KG1 (cell line): ENCODE measurements at regions not wholly inside any gene's neighbourhood (a gene's known extent, or its start where the extent isn't known, plus 50 kb on each side); places are given as distances from the start of the nearest gene placed in this dataset.

Experiments used
- DNase-seq: peaks from one replicate; lab custom pipeline; 2025; lab: John Stamatoyannopoulos, UW

DNA sequence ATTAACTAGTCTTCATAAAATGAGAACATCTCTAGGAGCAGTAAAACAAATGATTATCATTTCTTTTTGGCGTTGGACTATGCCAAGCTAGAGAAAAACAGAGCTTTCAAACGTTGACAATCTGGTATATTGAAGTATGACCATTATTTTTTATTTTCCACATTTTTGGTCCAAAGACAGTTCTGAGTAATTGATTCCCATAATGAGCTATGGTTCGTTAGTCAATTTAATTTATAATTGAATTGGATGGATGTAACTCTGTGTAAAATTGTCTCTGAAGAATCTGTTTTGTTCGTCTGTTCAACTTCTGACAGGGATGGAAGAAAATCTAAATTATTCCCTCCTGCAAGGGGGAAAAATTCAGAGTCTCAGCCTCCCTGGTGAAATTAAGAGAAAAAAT lies 234.5 kb downstream of the LMO4 start:
- DNase-seq: no peak

DNA sequence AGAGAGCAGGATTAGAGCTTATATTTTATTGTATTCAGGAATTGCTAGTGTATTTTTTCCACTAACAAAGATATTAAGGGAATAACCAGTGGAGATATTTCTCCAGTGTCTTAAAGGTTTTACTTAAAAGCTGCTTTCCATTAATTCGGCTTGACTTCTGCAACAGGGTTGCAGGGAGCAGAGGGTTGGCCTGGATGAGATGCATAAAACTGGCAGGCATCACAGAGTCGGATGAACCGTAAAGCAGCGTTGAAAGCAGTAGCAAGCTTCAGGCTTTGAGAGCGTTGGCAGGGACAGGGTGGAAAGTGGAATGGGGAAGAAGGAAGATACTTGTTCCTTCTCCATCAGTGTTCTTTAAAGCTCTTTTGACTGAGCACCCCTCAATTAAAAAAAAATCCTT lies 237.2 kb downstream of the LMO4 start:
- DNase-seq: no peak

DNA sequence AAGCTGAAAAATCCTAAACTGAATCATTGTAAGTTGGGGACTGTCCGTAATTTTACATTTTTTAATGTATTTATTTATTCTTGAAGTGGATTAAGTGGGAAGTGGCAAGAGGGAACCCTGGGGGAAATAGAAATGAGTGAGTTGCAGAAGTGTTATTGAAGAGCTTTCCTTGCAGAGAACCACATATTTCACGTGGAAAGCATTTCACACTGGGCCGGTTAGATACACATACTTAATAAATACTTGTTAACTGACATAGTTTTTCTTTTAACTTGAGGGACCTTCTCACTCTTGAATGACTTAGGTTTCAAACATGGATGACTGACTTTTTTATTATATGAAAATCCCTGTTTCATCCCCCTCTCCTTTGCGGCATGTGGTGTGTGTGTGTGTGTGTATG lies 239.3 kb downstream of the LMO4 start:
- no peak for DNase-seq

DNA sequence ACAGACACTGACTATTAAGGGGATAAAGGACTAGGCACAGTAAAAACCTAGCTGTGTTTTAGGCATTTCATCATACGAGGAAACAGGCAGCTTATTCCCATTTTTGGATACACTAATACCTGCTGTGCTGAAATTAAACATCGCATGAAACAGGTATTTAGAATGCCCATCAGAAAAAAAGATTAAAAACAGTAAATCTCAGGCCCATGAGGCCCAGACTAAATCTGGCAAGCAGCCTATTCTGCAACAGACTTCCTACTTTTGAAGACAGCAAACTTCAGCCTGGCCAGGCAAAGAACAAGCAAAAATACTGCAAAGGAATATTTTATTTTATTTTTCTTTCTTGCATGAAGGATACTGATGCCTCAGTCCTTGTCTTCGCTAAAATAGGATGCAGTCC lies 240.2 kb downstream of the LMO4 start:
- no peak for DNase-seq

DNA sequence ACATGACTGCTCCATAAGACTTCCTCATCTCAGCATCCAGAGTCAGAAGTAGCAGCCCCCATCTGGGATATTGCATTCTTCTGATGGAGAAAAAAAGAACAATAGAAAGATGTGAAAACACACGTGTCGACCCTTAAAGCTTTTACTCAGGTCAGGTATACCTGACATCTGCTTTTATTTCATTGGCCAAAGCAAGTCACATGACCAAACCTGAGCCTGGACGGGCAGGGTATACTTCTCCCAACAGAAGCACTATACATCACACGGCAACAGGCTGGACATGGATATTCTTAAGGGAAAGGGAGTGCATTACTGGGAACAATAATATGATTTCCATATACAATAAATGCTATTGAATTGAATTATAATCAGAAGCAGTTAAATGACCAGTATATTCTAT lies 243.3 kb downstream of the LMO4 start:
- DNase-seq: no peak

DNA sequence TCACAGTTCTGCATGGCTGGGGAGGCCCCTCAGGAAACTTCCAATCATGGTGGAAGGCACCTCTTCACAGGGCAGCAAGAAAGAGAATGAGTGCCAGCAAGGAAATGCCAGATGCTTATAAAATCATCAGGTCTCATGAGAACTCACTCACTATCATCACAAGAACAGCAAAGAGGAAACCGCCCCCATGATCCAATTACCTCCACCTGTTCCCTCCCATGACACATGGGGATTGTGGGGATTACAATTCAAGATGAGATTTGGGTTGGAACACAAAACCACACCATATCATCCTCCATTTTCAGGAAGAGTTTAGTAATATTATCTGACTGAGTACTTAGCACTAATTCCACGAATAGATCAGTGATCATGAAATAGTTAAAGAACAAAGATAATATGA lies 244.2 kb downstream of the LMO4 start:
- DNase-seq: no peak

DNA sequence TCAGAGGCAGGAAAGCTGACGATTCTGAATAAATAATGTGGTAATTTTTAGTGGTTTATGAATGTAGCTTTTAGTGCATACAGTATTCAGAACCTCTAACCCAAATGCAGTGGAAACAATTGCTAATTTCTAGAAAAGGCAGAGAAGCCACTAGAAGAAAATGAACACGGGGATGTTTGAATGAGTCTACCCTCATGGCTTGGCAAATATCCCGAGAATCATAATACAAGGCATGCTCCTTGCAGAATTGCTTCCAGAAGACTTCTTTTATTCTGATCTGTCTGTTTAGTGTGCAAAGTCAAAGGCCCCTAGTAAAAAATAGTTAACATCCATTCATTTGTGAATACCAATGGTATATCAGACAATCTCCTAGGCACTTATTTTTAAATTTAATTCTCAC lies 246.8 kb downstream of the LMO4 start:
- DNase-seq: no peak

DNA sequence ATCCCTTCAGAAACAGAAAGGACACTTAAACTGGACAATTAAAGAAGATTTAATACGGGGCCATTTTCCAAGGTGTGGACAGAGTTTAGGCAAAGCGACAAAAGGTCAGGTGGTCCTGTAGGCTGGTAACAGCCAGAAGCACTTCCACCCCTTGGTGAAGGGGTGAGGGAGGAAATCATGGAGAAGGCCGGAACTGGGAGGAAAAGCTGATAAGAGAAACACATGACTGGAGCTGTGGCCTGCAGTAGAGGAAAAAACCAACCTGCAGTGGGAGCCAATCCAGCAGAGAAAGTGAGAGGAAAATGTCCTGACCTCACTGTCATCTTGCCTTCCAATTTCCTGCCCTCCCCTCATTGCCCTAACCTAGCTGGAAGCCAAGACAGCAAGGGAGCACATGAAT lies 249.8 kb downstream of the LMO4 start:
- no peak for DNase-seq

DNA sequence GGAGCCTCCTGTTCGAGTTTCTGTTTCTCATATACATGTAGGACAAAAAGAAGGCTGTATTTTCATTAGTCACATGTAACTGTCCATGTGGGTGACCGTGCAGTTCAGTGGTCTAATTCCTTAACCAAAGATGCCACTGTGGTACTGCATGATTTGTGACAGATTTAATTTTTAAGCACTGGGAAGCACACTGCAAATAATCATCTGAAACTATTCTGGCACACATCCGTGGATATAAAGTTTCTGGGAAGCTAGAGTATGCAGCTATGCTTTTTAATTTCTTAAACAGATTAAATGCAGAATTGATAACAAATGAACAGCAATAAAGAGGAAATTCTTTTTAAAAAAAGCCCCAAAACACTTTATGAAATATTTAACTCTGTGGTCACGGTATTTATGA lies 254.8 kb downstream of the LMO4 start:
- DNase-seq: no peak

DNA sequence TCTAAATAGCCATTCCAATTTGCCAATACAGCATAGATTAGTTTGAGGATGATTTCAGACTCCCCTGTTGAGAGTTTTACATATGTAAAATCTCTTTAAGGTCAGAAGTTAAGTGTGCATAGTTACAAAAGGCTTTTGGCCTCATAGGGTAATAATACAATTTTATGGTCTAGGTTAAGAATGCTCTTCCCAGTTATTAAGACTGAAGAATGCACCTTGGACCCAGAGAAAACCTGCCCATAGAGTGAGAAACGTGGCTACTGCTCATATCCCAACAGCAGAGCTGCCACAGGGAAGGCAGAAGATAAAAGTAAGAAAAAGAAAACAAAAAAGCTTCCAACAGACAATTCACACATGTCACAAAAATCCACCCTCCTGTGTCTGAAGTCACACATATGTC lies 255.9 kb downstream of the LMO4 start:
- DNase-seq: no peak

DNA sequence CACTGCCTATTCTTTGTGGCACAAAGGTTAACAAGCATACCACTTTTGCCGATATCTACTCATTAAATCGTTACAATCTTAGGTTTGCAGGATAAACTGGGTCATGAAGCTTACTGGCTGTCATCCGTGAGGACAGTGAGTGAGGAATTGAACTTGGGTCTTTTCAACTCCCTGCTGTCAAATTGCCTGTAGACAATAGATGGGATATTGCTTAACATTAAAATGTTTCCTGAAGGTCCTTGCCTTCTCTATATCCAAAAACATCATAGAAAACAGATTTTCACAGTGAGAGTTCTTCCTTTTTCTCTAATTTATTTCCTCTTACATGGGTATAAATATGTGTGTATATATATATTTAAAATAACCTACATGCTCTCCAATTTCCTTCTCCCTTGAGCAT lies 257.8 kb downstream of the LMO4 start:
- no peak for DNase-seq

DNA sequence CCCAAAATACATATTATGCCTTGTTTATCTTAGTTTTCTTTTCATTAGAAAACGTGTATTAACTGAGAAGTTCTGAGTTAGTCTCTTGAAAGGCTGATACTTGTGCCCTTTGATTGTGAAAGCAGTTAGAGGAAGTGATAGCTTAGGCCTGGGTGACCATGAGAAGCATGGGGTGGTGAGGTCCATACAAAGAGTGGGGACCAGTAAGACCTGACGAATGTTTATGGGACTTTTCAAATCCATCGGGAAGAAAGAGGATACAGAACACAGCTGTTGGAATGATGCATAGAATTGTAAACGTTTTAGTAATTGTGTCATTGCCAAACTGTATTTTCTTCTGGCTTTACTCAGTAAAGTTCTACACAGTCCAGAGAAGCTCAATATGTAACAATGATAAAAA lies 259.8 kb downstream of the LMO4 start:
- no peak for DNase-seq

DNA sequence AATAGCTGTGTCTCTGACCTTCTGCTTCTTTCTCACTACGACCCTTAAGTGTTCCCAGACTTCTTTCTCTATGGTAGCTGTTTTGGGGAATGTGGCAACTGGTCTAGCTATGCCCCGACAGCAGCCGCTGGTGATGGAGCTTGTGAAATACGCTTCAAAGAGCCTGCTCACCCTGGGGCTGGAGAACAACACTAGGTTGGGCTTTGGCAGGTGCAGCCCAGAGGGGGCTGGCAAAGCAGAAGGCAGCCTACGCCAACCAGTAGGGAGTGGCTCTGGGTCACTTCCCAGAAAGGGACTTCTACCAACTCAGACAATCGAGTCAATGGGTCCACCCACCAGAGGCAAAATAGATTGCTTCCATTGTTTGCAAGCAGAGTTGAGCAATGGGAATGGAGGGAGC lies 262.8 kb downstream of the LMO4 start:
- no peak for DNase-seq

DNA sequence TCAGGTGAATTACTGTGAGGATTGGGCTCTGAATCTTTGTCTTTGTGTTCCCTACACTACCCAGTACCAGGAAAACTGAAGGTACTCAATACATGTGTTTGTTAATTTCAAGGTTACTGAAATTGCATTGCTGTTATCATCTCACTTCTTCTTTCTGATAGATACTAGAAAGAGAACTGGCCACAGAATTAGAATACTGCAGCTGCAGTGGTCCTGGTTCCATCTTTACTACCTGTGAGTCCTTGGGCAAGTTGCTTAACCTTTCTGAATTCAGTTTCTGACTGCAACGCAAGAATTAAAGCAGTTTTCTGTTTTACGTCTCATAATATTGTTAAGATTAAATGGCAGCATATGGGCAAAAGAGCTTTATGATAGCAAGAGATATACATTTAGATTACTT lies 263.5 kb downstream of the LMO4 start:
- no peak for DNase-seq

DNA sequence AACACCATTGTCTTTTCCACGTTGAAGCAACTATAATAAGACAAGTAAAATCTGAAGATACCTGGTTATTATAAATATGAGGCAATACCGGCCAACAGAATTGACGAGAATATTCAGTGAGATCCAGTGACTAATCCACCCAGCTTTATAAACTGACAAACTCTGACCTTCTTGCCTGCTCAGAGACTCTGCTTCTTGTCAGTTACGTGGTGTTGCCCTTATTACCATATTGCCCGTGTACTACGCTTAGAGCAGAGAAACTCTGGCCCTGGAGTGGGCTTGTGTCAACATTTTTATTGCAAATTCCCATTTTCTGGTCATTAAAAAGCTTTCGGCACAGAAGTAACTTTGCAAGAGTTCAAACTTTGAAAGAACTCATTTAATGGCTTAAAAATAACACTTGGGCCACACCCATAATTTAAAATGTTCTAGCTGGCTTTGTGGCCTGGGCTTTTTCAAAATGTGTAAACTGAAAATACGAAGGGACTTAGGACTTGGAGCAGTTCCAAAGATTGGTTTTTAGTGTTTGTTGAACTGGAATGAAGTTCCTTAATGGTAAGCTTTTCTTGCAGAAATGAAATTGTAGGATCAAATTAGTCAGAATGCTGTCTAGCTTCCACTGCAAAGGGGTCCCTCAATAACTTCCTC lies 266.2 kb downstream of the LMO4 start:
- DNase-seq: no peak

DNA sequence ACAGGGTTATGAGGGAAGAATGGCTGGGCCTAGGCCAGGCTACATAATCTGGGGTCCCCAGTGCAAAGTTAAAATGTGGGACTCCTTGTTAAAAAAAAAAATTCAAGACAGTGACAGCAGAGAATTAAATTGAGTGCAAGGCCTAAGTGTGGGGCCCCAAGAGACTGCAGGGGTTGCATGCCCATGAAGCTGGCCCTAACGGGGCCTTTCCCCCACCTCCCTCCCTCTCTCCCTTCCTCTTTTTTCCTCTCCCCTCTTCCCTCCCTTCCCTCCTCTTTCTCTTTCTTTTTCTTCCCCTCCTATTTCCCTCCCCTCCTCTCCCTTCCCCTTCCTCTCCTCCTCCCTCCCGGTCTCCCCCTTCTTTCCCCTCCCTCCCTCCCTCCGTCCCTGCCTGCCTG lies 266.7 kb downstream of the LMO4 start:
- no peak for DNase-seq

DNA sequence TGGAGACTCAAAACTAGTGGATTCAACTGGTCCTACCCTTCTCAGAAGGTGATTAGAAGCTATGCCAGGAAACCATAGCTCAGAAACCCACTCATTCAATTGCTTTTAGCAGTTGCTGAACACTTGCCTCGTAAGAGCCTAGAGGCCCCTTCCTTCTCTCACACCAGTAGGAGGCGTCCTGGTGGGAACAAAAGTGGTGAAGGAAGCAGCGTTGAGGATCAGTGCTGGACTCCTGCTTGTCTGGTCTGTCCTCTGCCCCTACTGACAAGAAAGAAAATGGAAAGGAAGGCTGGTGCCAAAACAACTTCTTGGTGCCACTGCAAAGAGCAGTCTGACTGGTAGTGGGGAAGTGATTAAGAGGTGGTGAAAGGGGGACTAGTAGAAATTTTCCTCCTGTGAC lies 269.7 kb downstream of the LMO4 start:
- DNase-seq: no peak

DNA sequence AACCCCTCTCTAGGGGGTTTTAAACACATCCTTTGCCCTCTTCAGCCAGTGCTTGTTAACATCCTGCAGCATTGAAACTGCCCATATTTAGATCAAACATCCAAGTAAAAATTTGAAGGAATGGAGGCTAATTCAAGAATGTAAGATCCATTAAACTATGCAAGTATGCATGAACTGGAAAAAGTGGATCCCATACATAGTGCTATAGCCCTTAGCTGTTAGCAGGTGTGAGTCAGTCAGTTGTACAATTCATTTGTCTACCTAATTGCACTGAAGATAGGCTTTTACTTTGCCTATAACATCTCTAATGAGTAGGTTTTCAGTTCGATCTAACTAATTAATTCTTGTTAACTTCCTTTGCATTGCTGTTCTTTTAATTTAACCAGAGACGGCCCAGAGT lies 270.9 kb downstream of the LMO4 start:
- no peak for DNase-seq

DNA sequence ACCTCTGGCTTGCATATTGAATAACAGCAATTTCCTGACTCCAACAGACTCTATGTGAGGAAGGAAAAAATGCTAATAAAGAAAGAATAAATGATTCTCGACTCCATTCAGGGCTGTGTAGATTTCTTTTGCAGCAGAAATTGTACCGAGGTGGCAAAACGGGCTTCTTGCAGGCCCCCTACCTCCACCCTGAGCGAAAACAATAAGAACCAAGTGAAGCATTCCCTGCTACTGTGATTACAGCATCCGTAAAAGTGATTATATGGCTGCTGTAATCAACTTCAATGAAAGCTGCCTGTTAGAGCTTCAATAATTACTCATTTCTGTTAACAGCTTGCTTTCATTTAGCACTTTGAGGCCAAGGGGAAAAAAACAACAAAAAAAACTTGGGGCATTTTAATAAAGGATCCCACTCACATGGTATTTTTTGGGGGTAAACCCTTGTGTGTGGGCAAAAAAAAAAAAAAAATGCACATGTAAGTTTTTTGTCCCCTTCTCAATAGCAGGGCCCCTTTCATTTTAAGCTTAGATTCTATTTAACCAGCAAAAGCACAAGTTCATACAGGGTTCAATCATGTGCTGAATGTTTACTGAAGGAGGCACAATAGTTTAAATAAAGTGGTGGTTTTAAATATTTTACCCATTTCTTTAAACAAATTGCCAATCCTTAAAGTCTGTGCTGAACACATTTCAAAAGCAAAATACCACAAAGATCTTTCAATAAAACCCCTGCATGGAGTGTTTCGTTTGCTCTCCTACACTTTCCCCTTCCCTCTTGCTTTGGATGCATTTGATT lies 271.6 kb downstream of the LMO4 start:
- no peak for DNase-seq

DNA sequence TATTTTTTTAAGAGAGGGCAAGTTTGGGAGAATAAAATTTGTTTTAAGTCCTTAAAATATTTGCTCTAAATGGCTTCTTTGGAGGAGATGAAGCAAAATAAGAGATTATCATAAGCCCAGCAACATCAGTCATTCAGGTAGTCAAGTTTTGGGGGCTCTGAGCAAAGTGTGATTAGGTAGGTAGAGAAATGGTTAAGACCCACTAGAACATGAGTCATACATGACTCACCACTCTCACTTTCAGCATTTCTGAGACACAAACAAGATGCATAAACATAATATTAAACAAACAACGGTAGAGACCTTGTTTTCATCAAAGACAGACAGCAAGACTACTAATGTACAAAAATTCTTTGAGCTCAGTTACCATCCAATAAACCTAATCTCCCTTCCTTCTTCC lies 272.2 kb downstream of the LMO4 start:
- DNase-seq: no peak

DNA sequence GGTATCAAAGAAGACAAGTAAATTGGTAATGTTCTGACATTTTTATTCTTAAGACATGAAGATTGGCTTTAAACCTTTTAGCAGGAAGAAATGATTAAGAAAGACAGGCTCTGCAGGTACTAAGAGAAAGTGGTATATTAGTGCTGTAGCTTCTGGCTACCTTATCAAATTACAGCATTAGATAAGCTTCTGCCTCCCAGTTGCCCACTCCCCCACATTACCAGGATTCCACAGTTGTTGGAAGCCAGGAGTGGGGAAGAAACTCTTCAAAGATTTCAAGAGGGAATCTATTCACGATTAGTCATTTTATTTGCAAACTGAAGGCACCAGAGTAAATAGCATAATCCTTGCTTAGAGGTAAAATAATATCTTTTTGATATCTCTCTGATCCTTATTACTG lies 274.9 kb downstream of the LMO4 start:
- no peak for DNase-seq

DNA sequence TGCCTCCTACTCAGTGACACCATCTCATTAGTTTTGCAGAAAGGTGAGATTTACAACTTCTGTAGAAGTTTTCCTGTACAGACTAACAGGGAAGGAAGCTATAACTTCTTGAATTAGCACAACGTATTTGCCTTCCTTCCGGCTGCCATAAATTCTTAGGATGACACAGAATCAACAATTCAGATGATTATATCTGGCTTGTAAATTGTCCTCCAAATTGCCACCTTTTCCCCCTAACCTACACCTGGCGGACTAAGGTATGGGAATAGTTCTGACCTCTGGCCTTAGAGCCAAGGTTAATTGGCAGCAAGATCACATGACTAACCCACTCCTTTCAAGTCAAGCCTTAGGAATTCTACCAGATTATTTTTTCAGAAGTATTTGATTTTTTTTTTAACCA lies 284.3 kb downstream of the LMO4 start:
- no peak for DNase-seq

DNA sequence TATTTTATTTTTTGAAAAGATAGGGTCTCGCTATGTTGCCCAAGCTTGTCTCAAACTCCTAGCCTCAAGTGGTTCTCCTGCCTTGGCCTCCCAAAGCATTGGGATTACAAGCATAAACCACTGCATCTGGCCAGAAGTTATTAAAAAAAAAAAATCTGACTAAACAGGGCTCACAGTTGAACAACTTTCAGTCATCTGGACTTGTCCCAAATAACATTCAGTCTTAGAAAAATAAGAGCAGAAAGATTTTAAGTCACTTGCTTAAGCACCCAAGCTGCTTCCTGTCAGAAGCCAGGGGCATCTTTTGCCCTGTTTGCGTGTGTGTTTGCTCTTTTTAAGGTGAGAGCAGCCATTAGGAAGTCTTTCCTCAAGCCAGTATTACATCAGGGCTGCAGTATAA lies 286.8 kb downstream of the LMO4 start:
- DNase-seq: no peak

DNA sequence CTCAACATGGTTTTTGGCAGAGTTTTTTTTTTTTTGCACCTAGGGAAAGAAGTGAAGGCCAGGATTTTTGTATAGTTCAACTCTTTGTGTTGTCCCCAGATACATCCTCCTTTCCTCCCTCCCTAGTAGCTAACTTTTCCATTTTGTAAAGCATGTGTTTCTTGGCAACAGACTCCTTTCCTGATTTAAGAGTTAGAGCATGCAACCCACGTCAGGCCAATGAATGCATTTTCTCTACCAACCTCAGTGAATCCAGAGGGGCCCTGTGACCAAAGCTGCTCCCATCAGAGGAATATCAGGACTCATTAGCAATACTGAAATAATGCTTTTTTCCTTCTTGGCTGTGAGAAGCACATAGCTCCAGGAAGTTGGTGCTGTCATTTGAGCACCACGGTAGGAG lies 287.2 kb downstream of the LMO4 start:
- no peak for DNase-seq
